ENCODE measurements at regions not wholly inside any gene's neighbourhood (a gene's known extent, or its start where the extent isn't known, plus 50 kb on each side); places are given as distances from the start of the nearest gene placed in this dataset.

- TF ChIP-seq CTCF (IDR thresholded peaks at IDR 0.05) (no peak), POLR2A (IDR thresholded peaks at IDR 0.05) (no peak)
Measured at GRCh38 chr1:104378414-104378813, 628.7 kb downstream of the AMY1C start.

Data from testis (tissue), 2 donors.